ENCODE measurements at regions not wholly inside any gene's neighbourhood (a gene's known extent, or its start where the extent isn't known, plus 50 kb on each side); places are given as distances from the start of the nearest gene placed in this dataset.

DNA sequence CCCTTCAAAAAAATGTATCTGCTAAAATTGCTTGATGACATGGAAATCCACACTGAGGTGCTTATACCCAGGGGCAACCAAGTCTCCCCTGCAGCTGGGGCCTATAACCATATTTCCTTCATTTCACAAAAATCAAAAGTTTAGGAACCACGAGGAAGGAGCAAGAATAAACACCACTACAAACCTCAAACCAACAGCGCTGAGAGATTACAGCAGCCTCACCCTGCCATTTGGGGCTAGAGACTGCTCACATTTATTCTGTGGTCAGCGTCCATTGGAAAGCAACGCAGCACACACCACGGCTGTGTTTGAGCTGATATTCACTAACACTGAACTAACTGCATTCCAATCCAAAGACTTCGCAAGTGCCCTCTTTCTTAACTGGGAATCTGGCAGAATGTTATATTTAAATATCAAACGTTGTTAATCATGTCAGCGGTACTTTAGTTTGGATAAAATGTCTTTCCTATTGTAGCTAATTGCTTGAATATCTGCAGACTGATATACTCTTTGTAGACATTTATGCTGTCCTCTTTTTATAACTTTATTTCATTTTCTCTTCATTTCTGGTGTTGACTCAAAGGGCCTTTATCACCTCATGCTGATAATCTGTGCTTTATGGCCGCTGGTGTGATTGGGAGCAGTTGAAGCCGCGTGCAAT, 94.6 kb downstream of the FOXA2 start:
- Histone ChIP-seq H3K4me3 (ENCODE audit: low read depth, low read length) (no peak overlapping the region), H3K36me3 (ENCODE audit: control insufficient read depth, insufficient read depth, low read length) (no peaks in the 10 kb centered on the region), H2AFZ (no peak overlapping the region), H3K9ac (no peak overlapping the region), H3K4me1 (no peaks in the 10 kb centered on the region), H3K4me2 (ENCODE audit: low read length) (no peak overlapping the region), H3K27me3 (ENCODE audit: control insufficient read depth, insufficient read depth, low read length) (no peaks in the 10 kb centered on the region), H3K27ac (no peak overlapping the region), H3K79me2 (no peaks in the 10 kb centered on the region), H3K9me3 (ENCODE audit: control insufficient read depth, low read length) (no peaks in the 10 kb centered on the region)
- TF ChIP-seq, protein P1, sequence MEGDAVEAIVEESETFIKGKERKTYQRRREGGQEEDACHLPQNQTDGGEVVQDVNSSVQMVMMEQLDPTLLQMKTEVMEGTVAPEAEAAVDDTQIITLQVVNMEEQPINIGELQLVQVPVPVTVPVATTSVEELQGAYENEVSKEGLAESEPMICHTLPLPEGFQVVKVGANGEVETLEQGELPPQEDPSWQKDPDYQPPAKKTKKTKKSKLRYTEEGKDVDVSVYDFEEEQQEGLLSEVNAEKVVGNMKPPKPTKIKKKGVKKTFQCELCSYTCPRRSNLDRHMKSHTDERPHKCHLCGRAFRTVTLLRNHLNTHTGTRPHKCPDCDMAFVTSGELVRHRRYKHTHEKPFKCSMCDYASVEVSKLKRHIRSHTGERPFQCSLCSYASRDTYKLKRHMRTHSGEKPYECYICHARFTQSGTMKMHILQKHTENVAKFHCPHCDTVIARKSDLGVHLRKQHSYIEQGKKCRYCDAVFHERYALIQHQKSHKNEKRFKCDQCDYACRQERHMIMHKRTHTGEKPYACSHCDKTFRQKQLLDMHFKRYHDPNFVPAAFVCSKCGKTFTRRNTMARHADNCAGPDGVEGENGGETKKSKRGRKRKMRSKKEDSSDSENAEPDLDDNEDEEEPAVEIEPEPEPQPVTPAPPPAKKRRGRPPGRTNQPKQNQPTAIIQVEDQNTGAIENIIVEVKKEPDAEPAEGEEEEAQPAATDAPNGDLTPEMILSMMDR (IDR thresholded peaks at IDR 0.05), result no peak

GRCh38 chr20:22480336-22480735, 104.0 kb downstream of the FOXA2 start:
- H3K4me3 ChIP-seq (ENCODE audit: low read depth, low read length), result no peak overlapping the region
- H3K27me3 ChIP-seq (ENCODE audit: control insufficient read depth, insufficient read depth, low read length), result no peaks in the 10 kb centered on the region
- no peak overlapping the region for H3K9ac ChIP-seq
- H3K36me3 ChIP-seq (ENCODE audit: control insufficient read depth, insufficient read depth, low read length), result no peaks in the 10 kb centered on the region
- no peak overlapping the region for H2AFZ ChIP-seq
- H3K4me1 ChIP-seq, result no peaks in the 10 kb centered on the region
- peaks cover 4% of the 10 kb centered on the region for H3K9me3 ChIP-seq (ENCODE audit: control insufficient read depth, low read length)
- H3K27ac ChIP-seq, result no peak overlapping the region
- no peaks in the 10 kb centered on the region for H3K79me2 ChIP-seq
- TF ChIP-seq, protein P1 (IDR thresholded peaks at IDR 0.05), result no peak
- no peak overlapping the region for H3K4me2 ChIP-seq (ENCODE audit: low read length)

GRCh38 chr20:22475662-22476061, 108.7 kb downstream of the FOXA2 start:
- Histone ChIP-seq H3K4me2 (ENCODE audit: low read length) (no peak overlapping the region), H3K4me3 (ENCODE audit: low read depth, low read length) (no peak overlapping the region), H2AFZ (no peak overlapping the region), H3K27ac (no peak overlapping the region), H3K27me3 (ENCODE audit: control insufficient read depth, insufficient read depth, low read length) (no peaks in the 10 kb centered on the region), H3K4me1 (no peaks in the 10 kb centered on the region), H3K9ac (no peak overlapping the region), H3K36me3 (ENCODE audit: control insufficient read depth, insufficient read depth, low read length) (no peaks in the 10 kb centered on the region), H3K9me3 (ENCODE audit: control insufficient read depth, low read length) (peaks cover 4% of the 10 kb centered on the region), H3K79me2 (no peaks in the 10 kb centered on the region)
- TF ChIP-seq, protein P1 (IDR thresholded peaks at IDR 0.05), result no peak

GRCh38 chr20:22474224-22474623, 110.1 kb downstream of the FOXA2 start:
- no peak overlapping the region for H3K9ac ChIP-seq
- no peak overlapping the region for H3K4me3 ChIP-seq (ENCODE audit: low read depth, low read length)
- TF ChIP-seq, protein P1 (IDR thresholded peaks at IDR 0.05), result no peak
- no peaks in the 10 kb centered on the region for H3K36me3 ChIP-seq (ENCODE audit: control insufficient read depth, insufficient read depth, low read length)
- no peak overlapping the region for H3K4me2 ChIP-seq (ENCODE audit: low read length)
- peaks cover 4% of the 10 kb centered on the region for H3K9me3 ChIP-seq (ENCODE audit: control insufficient read depth, low read length)
- no peaks in the 10 kb centered on the region for H3K79me2 ChIP-seq
- H3K4me1 ChIP-seq, result no peaks in the 10 kb centered on the region
- H3K27me3 ChIP-seq (ENCODE audit: control insufficient read depth, insufficient read depth, low read length), result no peaks in the 10 kb centered on the region
- no peak overlapping the region for H3K27ac ChIP-seq
- H2AFZ ChIP-seq, result no peak overlapping the region

DNA sequence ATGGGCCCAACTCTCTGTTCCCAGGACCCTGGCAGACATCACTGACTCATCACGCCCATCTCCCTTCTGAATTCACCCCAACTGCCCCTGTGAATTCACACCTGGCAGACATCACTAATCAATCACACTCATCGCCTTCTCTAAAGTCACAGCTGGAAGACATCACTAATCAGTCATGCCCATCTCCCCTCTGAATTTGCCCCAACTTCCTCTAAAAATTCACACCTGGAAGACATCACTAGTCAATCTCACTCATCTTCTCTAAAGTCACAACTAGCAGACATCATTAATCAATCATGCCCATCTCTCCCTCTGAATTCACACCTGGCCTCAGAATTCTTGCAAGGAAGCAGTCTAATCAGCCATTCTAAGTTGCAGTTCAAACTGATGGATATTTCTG, 111.1 kb downstream of the FOXA2 start:
- Histone ChIP-seq H2AFZ (no peak overlapping the region), H3K4me3 (ENCODE audit: low read depth, low read length) (no peak overlapping the region), H3K4me2 (ENCODE audit: low read length) (no peak overlapping the region), H3K4me1 (no peaks in the 10 kb centered on the region), H3K36me3 (ENCODE audit: control insufficient read depth, insufficient read depth, low read length) (no peaks in the 10 kb centered on the region), H3K79me2 (no peaks in the 10 kb centered on the region), H3K27me3 (ENCODE audit: control insufficient read depth, insufficient read depth, low read length) (no peaks in the 10 kb centered on the region), H3K9ac (no peak overlapping the region), H3K9me3 (ENCODE audit: control insufficient read depth, low read length) (peaks cover 2% of the 10 kb centered on the region), H3K27ac (no peak overlapping the region)
- TF ChIP-seq, protein P1 (IDR thresholded peaks at IDR 0.05), result no peak

All from parathyroid adenoma (tissue), 2 donors.